ENCODE measurements at regions not wholly inside any gene's neighbourhood (a gene's known extent, or its start where the extent isn't known, plus 50 kb on each side); places are given as distances from the start of the nearest gene placed in this dataset.

- intact Hi-C loops (cut with micrococcal nuclease; ENCODE audit: unreplicated experiment) (no loop called here), in situ Hi-C loops (cut with HindIII; ENCODE audit: low pct_unique_long_range_greater_than_20kb, low sequenced_read_pairs) (no loop called here)
- Histone ChIP-seq H3K36me3 (ENCODE audit: control insufficient read depth, insufficient read depth, low read length) (no peaks in the 10 kb centered on the region), H3K4me3 (ENCODE audit: low read depth in 2 of 2, low read length in 2 of 2) (no peak overlapping the region), H3K27me3 (ENCODE audit: control insufficient read depth, insufficient read depth, low read length) (no peaks in the 10 kb centered on the region), H3K27ac (ENCODE audit: low read length) (no peak overlapping the region), H3K4me1 (ENCODE audit: control insufficient read depth, insufficient read depth, low read length) (no peaks in the 10 kb centered on the region), H3K9me3 (ENCODE audit: control insufficient read depth, insufficient read depth, low read depth, low read length) (no peaks in the 10 kb centered on the region)
- ATAC-seq (no peak), DNase-seq (ENCODE audit: low read depth, low spot score) (no peak)
- POLR2A ChIA-PET = no interaction called here
- no TSS peak for BruUV-seq (replicated peaks)
- CTCF ChIA-PET = no interaction called here
- TF ChIP-seq REST (IDR thresholded peaks at IDR 0.05; ENCODE audit: insufficient read depth in 1 of 2, low read depth in 2 of 2, low read length in 1 of 2) (no peak), TCF7L2 (IDR thresholded peaks at IDR 0.05; ENCODE audit: low read depth, low read length) (no peak), SIN3A (IDR thresholded peaks at IDR 0.05; ENCODE audit: borderline replicate concordance, insufficient read depth, low read depth, low read length) (no peak), CTCF (IDR thresholded peaks at IDR 0.05) (no peak), POLR2AphosphoS5 (IDR thresholded peaks at IDR 0.05; ENCODE audit: low read depth, low read length) (no peak)
Observed at GRCh38 chr3:132164469-132165092, 129.8 kb upstream of the CPNE4 start.

- no peak for ATAC-seq
- Histone ChIP-seq H3K27ac (ENCODE audit: low read length) (no peak overlapping the region), H3K4me3 (ENCODE audit: low read depth in 2 of 2, low read length in 2 of 2) (no peak overlapping the region), H3K4me1 (ENCODE audit: control insufficient read depth, insufficient read depth, low read length) (no peaks in the 10 kb centered on the region), H3K27me3 (ENCODE audit: control insufficient read depth, insufficient read depth, low read length) (no peaks in the 10 kb centered on the region), H3K36me3 (ENCODE audit: control insufficient read depth, insufficient read depth, low read length) (no peaks in the 10 kb centered on the region), H3K9me3 (ENCODE audit: control insufficient read depth, insufficient read depth, low read depth, low read length) (no peaks in the 10 kb centered on the region)
- no TSS peak for BruUV-seq (replicated peaks)
- no peak for TF ChIP-seq TCF7L2 (IDR thresholded peaks at IDR 0.05; ENCODE audit: low read depth, low read length)
- TF ChIP-seq SIN3A (IDR thresholded peaks at IDR 0.05; ENCODE audit: borderline replicate concordance, insufficient read depth, low read depth, low read length) = no peak
- TF ChIP-seq REST (IDR thresholded peaks at IDR 0.05; ENCODE audit: insufficient read depth in 1 of 2, low read depth in 2 of 2, low read length in 1 of 2) = no peak
- no peak for TF ChIP-seq CTCF (IDR thresholded peaks at IDR 0.05)
- no peak for TF ChIP-seq POLR2AphosphoS5 (IDR thresholded peaks at IDR 0.05; ENCODE audit: low read depth, low read length)
- DNase-seq (ENCODE audit: low read depth, low spot score) = no peak
- intact Hi-C loops (cut with micrococcal nuclease; ENCODE audit: unreplicated experiment) = no loop called here
- POLR2A ChIA-PET = no interaction called here
- CTCF ChIA-PET = no interaction called here
- in situ Hi-C loops (cut with HindIII; ENCODE audit: low pct_unique_long_range_greater_than_20kb, low sequenced_read_pairs) = no loop called here
Observed at GRCh38 chr3:132167870-132168269, 133.1 kb upstream of the CPNE4 start.

All from Panc1 (cell line).